ENCODE measurements at regions not wholly inside any gene's neighbourhood (a gene's known extent, or its start where the extent isn't known, plus 50 kb on each side); places are given as distances from the start of the nearest gene placed in this dataset.
A peak's percentile ranks its signal among the peaks of the same experiment; 100 is the strongest.
"Not testable (repeated sequence)": the region's sequence is repeated elsewhere in the genome, so short reads cannot be mapped to it uniquely, and the experiment has no call there.

DNA sequence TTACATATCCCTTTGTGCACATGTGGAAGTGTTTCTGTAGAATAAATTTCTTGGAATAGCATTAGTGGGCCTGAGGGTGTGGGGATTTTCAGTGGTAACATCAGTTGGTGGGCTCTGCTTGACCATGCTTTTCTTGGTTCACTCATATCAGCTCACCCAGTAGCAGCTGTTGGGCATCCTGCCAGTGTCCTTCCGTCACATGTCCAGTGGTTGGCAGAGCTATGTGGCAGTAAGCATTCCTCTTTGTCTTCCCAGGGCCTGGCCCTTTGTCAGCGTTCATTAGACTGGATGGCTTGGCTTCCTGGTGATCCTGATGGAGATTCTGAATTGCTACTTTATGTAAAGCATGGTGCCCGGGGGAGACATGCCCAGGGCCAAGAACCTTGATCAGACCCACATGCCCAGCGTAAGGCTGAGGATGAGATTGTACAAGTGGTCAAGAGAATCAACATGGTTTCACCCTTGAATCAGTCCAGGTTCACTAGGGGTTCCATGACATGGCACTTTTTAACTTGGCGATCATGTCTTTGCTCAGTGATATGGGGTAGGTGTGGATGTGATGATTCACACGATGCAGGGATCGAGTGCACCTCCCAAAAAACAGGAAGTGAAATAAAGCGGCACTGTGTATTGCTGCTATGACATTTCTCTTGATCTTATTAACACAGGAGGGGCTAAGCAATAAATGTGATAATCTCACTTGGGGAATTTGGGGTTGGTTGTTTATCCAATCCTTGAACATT lies 72.1 kb upstream of the IGFBP7 start:
- DNase-seq (ENCODE audit: low read depth in 2 of 2), result no peak

GRCh38 chr4:57173136-57173535 lies 63.0 kb upstream of the IGFBP7 start:
- not testable (repeated sequence) for DNase-seq (ENCODE audit: low read depth in 2 of 2)

DNA sequence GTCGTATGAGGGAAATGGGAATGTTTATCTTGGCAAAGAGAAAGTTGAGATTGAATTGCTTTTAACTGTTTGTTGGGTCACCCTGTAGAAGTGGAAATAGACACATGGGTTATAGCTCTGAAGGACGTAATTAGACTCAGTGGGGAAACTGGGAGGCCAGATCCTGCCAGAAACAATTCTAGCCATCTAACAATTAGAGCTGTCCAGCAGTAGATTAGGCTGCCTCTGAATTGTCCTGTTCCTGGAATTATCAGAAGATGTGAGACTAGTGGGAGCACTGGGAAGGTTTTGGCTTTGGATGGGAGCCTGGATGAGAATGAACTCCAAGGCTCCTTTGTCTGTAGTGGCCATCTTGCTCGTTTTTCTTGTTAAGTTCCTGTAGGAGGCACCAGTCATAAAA lies 61.9 kb upstream of the IGFBP7 start:
- no peak for DNase-seq (ENCODE audit: low read depth in 2 of 2)

DNA sequence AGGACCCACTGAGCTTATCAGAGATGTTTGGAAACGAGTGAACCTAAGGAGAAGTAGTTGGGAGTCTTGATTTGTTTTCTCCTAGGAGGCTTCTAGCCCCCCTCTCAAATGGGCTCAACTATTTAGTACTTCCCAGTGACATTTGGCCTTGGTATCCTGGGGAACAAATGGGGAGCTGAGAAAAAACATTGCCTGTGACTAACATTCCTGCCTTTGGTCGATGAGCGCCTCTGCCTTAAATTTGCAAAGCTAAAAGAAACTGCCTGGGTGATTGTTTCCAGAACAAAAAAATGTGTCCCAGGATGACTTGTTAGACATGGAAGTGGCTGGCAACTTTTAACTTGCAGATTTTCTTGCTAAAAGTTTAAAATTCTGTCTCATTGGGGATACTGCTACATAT lies 58.8 kb upstream of the IGFBP7 start:
- no peak for DNase-seq (ENCODE audit: low read depth in 2 of 2)

- peak; percentile 39 to 54 for DNase-seq (ENCODE audit: low read depth in 2 of 2)
These were observed 53.6 kb upstream of the IGFBP7 start for GRCh38 chr4:57163530-57164459.

- no peak for DNase-seq (ENCODE audit: low read depth in 2 of 2)
These were observed 52.4 kb upstream of the IGFBP7 start for GRCh38 chr4:57162499-57163019.
